ENCODE measurements at regions not wholly inside any gene's neighbourhood (a gene's known extent, or its start where the extent isn't known, plus 50 kb on each side); places are given as distances from the start of the nearest gene placed in this dataset.

DNA sequence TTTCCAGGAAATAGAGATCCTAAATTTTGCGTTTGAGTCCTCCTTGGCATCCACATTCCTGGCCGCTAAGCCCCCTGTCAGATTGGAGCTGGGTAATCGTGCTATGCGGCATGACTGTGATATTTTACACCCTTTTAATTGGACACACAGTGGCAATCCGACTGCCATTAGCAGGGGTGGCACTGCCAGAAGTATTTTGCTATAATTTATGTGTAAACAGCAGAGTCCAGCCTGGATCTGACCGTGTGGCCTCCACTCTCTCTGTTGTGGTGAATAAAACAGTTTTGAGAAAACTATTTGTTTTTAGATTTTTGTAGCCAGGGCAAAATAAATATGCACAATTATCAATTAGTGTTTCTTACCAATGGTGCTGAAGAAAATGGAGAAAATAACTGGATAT, 281.0 kb upstream of the IRX2 start:
- TF ChIP-seq, protein P1, sequence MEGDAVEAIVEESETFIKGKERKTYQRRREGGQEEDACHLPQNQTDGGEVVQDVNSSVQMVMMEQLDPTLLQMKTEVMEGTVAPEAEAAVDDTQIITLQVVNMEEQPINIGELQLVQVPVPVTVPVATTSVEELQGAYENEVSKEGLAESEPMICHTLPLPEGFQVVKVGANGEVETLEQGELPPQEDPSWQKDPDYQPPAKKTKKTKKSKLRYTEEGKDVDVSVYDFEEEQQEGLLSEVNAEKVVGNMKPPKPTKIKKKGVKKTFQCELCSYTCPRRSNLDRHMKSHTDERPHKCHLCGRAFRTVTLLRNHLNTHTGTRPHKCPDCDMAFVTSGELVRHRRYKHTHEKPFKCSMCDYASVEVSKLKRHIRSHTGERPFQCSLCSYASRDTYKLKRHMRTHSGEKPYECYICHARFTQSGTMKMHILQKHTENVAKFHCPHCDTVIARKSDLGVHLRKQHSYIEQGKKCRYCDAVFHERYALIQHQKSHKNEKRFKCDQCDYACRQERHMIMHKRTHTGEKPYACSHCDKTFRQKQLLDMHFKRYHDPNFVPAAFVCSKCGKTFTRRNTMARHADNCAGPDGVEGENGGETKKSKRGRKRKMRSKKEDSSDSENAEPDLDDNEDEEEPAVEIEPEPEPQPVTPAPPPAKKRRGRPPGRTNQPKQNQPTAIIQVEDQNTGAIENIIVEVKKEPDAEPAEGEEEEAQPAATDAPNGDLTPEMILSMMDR (conservative IDR thresholded peaks at IDR 0.05 in 1 of 2, IDR thresholded peaks at IDR 0.05 in 1 of 2; ENCODE audit: low read depth in 1 of 2, low read length in 2 of 2) = no peak
- no peak for TF ChIP-seq EZH2 (IDR thresholded peaks at IDR 0.05; ENCODE audit: low read length, missing control alignments)
